BLaER1 treated with 17β-estradiol and CSF1 and Interleukin-3, amounts not matched to agents 10 nM and 100 nM (cell line): ENCODE measurements at regions not wholly inside any gene's neighbourhood (a gene's known extent, or its start where the extent isn't known, plus 50 kb on each side); places are given as distances from the start of the nearest gene placed in this dataset.

ENCODE experiments used
- H3K27ac ChIP-seq, 11 experiments: shearing (Covaris generic); formaldehyde crosslinking; 2 replicates each; pipeline ENCODE4 v1.8.1; 2022
- H3K27me3 ChIP-seq, 11 experiments: shearing (Covaris generic); formaldehyde crosslinking; 2 replicates each; pipeline ENCODE4 v1.8.1; 2022
- H3K36me3 ChIP-seq, 11 experiments: shearing (Covaris generic); formaldehyde crosslinking; 2 replicates each; pipeline ENCODE4 v1.8.1; 2022
- H3K4me1 ChIP-seq, 10 experiments: shearing (Covaris generic); formaldehyde crosslinking; 2 replicates each; pipeline ENCODE4 v1.8.1; 2022
- H3K4me2 ChIP-seq, 11 experiments: shearing (Covaris generic); formaldehyde crosslinking; 2 replicates each; pipeline ENCODE4 v1.8.1; 2022
- H3K4me3 ChIP-seq, 10 experiments: shearing (Covaris generic); formaldehyde crosslinking; 2 replicates each; pipeline ENCODE4 v1.8.1; 2022
- H3K9ac ChIP-seq, 11 experiments: shearing (Covaris generic); formaldehyde crosslinking; 2 replicates each; pipeline ENCODE4 v1.8.1; 2022
- H3K9me3 ChIP-seq, 11 experiments: shearing (Covaris generic); formaldehyde crosslinking; replicated peaks in 1 of 11; 2 replicates each; pipeline ENCODE4 v1.8.1; 2022
- H4K20me1 ChIP-seq, 11 experiments: shearing (Covaris generic); formaldehyde crosslinking; 2 replicates each; pipeline ENCODE4 v1.8.1; 2022
- Cebpa-rat ChIP-seq, 11 experiments: shearing (Covaris generic); IDR thresholded peaks; 2 replicates each; pipeline ENCODE4 v1.8.1; 2022

- H3K4me1 ChIP-seq, result no peaks in the 10 kb centered on the region
- TF ChIP-seq Cebpa-rat (IDR thresholded peaks at IDR 0.05), result no peak
- no peak overlapping the region for H3K27ac ChIP-seq
- no peaks in the 10 kb centered on the region for H3K36me3 ChIP-seq
- no peak overlapping the region for H3K4me3 ChIP-seq
- peaks cover 0 to 20% (median 5%) of the 10 kb centered on the region in 11 experiments; a peak in 12 of 22 replicates for H3K9me3 ChIP-seq
- no peak overlapping the region for H3K9ac ChIP-seq
- no peak overlapping the region for H3K4me2 ChIP-seq
- no peaks in the 10 kb centered on the region for H4K20me1 ChIP-seq
- H3K27me3 ChIP-seq, result no peaks in the 10 kb centered on the region
Observed at GRCh38 chr4:23171976-23172375, 479.2 kb downstream of the GBA3 start.

- Histone ChIP-seq H3K9ac (no peak overlapping the region), H3K36me3 (no peaks in the 10 kb centered on the region), H3K4me3 (no peak overlapping the region), H3K27ac (no peak overlapping the region), H3K9me3 (peaks cover 0 to 20% (median 5%) of the 10 kb centered on the region in 11 experiments; a peak in 12 of 22 replicates), H4K20me1 (no peaks in the 10 kb centered on the region), H3K27me3 (no peaks in the 10 kb centered on the region), H3K4me2 (no peak overlapping the region), H3K4me1 (no peaks in the 10 kb centered on the region)
- TF ChIP-seq Cebpa-rat (IDR thresholded peaks at IDR 0.05), result no peak
Observed at GRCh38 chr4:23169608-23170311, 477.0 kb downstream of the GBA3 start.

GRCh38 chr4:23166919-23167318 lies 474.2 kb downstream of the GBA3 start:
- no peaks in the 10 kb centered on the region for H3K36me3 ChIP-seq
- H3K27me3 ChIP-seq, result no peaks in the 10 kb centered on the region
- 0 out of 22 replicates have a peak, but pooled peaks of 1 of the 11 experiments have one; percentile 22 for TF ChIP-seq Cebpa-rat (IDR thresholded peaks at IDR 0.05)
- H3K9me3 ChIP-seq, result peaks cover 0 to 9% (median 0%) of the 10 kb centered on the region in 11 experiments; a peak in 3 of 22 replicates
- no peak overlapping the region for H3K4me3 ChIP-seq
- H3K9ac ChIP-seq, result no peak overlapping the region
- no peak overlapping the region for H3K27ac ChIP-seq
- H4K20me1 ChIP-seq, result no peaks in the 10 kb centered on the region
- H3K4me2 ChIP-seq, result no peak overlapping the region
- H3K4me1 ChIP-seq, result no peaks in the 10 kb centered on the region

GRCh38 chr4:23166407-23166806 lies 473.7 kb downstream of the GBA3 start:
- Histone ChIP-seq H3K4me2 (no peak overlapping the region), H4K20me1 (no peaks in the 10 kb centered on the region), H3K27ac (no peak overlapping the region), H3K27me3 (no peaks in the 10 kb centered on the region), H3K9me3 (peaks cover 0 to 7% (median 0%) of the 10 kb centered on the region in 11 experiments; a peak in 2 of 22 replicates), H3K4me1 (no peaks in the 10 kb centered on the region), H3K4me3 (no peak overlapping the region), H3K36me3 (no peaks in the 10 kb centered on the region), H3K9ac (no peak overlapping the region)
- no peak for TF ChIP-seq Cebpa-rat (IDR thresholded peaks at IDR 0.05)

GRCh38 chr4:23165669-23166068 lies 472.9 kb downstream of the GBA3 start:
- Histone ChIP-seq H4K20me1 (no peaks in the 10 kb centered on the region), H3K4me2 (no peak overlapping the region), H3K9ac (no peak overlapping the region), H3K27me3 (no peaks in the 10 kb centered on the region), H3K4me1 (no peaks in the 10 kb centered on the region), H3K4me3 (no peak overlapping the region), H3K36me3 (no peaks in the 10 kb centered on the region), H3K27ac (no peak overlapping the region), H3K9me3 (peaks cover 0 to 7% (median 0%) of the 10 kb centered on the region in 11 experiments; a peak in 2 of 22 replicates)
- TF ChIP-seq Cebpa-rat (IDR thresholded peaks at IDR 0.05), result no peak

- no peaks in the 10 kb centered on the region for H3K36me3 ChIP-seq
- H3K27ac ChIP-seq, result no peak overlapping the region
- H3K27me3 ChIP-seq, result no peaks in the 10 kb centered on the region
- no peaks in the 10 kb centered on the region for H4K20me1 ChIP-seq
- no peak for TF ChIP-seq Cebpa-rat (IDR thresholded peaks at IDR 0.05)
- no peaks in the 10 kb centered on the region for H3K4me1 ChIP-seq
- H3K9me3 ChIP-seq, result peaks cover 0 to 7% (median 0%) of the 10 kb centered on the region in 11 experiments; a peak in 2 of 22 replicates
- H3K9ac ChIP-seq, result no peak overlapping the region
- no peak overlapping the region for H3K4me2 ChIP-seq
- no peak overlapping the region for H3K4me3 ChIP-seq
Observed at GRCh38 chr4:23163647-23164436, 471.1 kb downstream of the GBA3 start.

GRCh38 chr4:23162275-23162674 lies 469.5 kb downstream of the GBA3 start:
- H3K4me3 ChIP-seq, result no peak overlapping the region

GRCh38 chr4:23161787-23162186 lies 469.1 kb downstream of the GBA3 start:
- H3K27me3 ChIP-seq, result no peaks in the 10 kb centered on the region
- no peak overlapping the region for H3K4me2 ChIP-seq
- H3K4me3 ChIP-seq, result no peak overlapping the region
- no peaks in the 10 kb centered on the region for H4K20me1 ChIP-seq
- TF ChIP-seq Cebpa-rat (IDR thresholded peaks at IDR 0.05), result no peak
- H3K9ac ChIP-seq, result no peak overlapping the region
- no peaks in the 10 kb centered on the region for H3K9me3 ChIP-seq
- H3K27ac ChIP-seq, result no peak overlapping the region
- H3K36me3 ChIP-seq, result no peaks in the 10 kb centered on the region
- no peaks in the 10 kb centered on the region for H3K4me1 ChIP-seq

More at GRCh38 chr4:23162275-23162674, 469.5 kb downstream of the GBA3 start:
- H3K9me3 ChIP-seq, result peaks cover 0 to 3% (median 0%) of the 10 kb centered on the region in 11 experiments; a peak in 1 of 22 replicates
- no peaks in the 10 kb centered on the region for H4K20me1 ChIP-seq
- TF ChIP-seq Cebpa-rat (IDR thresholded peaks at IDR 0.05), result no peak
- H3K9ac ChIP-seq, result no peak overlapping the region
- H3K4me2 ChIP-seq, result no peak overlapping the region
- no peaks in the 10 kb centered on the region for H3K4me1 ChIP-seq
- no peaks in the 10 kb centered on the region for H3K36me3 ChIP-seq
- H3K27me3 ChIP-seq, result no peaks in the 10 kb centered on the region
- no peak overlapping the region for H3K27ac ChIP-seq

- Histone ChIP-seq H3K27me3 (no peaks in the 10 kb centered on the region), H4K20me1 (no peaks in the 10 kb centered on the region), H3K4me1 (no peaks in the 10 kb centered on the region), H3K27ac (no peak overlapping the region), H3K36me3 (no peaks in the 10 kb centered on the region), H3K9me3 (0 out of 22 replicates have a peak, but pooled peaks cover 0 to 9% (median 0%) of the 10 kb centered on the region in 11 experiments), H3K4me3 (no peak overlapping the region), H3K9ac (no peak overlapping the region), H3K4me2 (no peak overlapping the region)
- TF ChIP-seq Cebpa-rat (IDR thresholded peaks at IDR 0.05), result no peak
Observed at GRCh38 chr4:23153076-23153475, 460.3 kb downstream of the GBA3 start.
